Caki2 (cell line): ENCODE measurements at regions not wholly inside any gene's neighbourhood (a gene's known extent, or its start where the extent isn't known, plus 50 kb on each side); places are given as distances from the start of the nearest gene placed in this dataset.
"Not testable (repeated sequence)": the region's sequence is repeated elsewhere in the genome, so short reads cannot be mapped to it uniquely, and the experiment has no call there.

Experiments
- DNase-seq: peaks from one replicate; pipeline ENCODE4 v3.0.0-alpha.2; 2015; ENCODE audit warnings: low read depth
- in situ Hi-C: cut with HindIII; loops from 2 replicates; pipeline ENCODE4 v1.10.0; 2016; ENCODE audit warnings: low sequenced_read_pairs, low pct_unique_long_range_greater_than_20kb, mixed read lengths

DNA sequence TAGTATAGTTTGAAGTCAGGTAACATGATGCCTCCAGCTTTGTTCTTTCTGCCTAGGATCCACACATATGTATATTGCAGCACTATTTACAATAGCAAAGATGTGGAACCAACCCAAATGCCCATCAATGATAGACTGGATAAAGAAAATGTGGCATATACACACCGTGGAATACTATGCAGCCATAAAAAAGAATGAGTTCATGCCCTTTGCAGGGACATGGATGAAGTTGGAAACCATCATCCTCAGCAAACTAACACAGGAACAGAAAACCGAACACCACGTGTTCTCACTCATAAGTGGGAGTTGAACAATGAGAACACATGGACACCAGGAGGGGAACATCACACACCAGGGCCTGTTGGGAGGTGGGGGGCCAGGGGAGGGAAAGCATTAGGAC, 1111.5 kb downstream of the BRD1 start:
- DNase-seq, in situ Hi-C loops: not testable (repeated sequence)

DNA sequence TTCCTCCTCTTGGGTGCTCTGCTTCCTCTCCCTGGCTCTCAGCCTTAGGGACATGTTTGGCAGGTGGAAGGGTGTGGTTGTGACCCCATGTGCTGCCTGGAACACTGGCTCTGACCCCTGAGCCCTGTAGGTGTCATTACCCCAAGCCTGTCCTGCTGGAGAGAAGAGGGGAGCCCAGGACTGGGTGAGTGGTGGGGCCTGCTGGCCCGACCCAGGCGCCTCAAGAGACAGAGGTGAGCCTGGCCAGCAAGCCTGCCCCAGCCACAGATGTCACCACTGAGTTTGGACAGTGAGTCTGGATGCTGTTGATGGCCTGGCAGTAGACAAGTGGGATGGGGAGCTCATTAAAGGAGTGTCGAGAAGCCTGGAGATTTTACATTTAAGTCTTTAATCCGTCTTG, 1112.2 kb downstream of the BRD1 start:
- in situ Hi-C loops: no loop called here
- no peak for DNase-seq

DNA sequence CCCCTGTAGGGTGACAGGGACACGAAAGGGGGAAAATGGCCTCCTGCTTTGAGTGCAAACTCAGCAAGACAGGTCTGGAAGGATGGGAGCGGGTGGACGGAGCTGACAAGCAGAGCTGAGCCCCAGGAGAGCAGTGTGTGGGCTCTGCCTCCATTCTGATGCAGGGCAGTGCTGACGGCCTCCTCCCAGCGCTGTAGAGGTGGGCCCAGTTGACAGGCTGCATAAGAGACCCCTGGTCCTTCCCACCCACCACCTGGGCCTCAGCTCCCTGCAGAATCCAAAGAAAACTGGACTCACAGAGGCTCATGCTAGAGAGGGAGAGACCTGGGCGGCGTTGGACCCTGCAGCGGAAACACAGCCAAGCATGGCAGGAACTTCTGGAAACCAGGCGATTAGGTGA, 1113.4 kb downstream of the BRD1 start:
- DNase-seq: no peak
- in situ Hi-C loops: no loop called here

DNA sequence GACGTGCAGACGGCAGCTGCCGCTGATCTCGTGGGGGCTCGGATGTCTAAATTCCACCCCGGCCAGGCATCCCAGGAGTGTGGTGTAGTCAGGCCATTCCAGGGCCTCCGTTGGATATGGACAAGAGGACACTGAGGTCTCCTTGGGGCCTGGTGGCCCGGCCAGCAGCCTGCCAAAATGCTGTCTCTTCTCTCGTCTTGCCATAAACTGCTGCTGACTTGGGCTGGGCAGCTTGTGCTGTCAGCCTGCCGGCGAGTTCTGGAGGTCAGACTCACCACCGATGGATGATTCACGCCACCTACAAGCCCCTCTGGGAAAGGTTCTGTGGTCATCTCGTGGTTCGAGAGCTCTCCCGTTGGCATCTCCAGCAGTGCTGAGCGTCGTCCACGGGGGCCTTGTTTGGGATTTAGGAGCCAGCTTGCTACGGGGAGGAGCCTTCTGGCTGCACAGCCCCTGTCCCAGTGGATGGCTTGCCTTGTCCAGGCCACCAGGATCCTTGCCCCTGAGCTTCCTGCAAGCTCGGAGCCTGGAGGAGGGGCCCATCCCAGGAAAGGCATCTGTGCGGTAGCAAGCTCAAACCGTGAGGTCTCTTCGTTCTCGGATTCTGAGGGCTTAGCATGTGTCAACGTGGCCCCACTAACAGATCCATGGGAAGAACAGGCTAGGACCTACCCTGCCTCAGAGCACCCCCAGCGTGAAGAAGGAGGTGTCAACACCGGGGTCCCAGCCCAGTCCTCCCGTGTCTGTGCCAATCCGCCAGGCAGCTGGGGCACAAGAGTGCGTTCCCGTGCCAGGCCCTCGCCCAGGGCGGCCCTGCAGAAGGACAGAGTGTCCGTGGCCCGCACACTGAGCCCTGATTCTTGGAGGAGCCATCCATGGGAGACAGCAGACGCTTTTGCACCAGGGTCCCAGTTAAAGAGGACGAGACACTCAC, 1114.1 kb downstream of the BRD1 start:
- no peak for DNase-seq
- in situ Hi-C loops: no loop called here

DNA sequence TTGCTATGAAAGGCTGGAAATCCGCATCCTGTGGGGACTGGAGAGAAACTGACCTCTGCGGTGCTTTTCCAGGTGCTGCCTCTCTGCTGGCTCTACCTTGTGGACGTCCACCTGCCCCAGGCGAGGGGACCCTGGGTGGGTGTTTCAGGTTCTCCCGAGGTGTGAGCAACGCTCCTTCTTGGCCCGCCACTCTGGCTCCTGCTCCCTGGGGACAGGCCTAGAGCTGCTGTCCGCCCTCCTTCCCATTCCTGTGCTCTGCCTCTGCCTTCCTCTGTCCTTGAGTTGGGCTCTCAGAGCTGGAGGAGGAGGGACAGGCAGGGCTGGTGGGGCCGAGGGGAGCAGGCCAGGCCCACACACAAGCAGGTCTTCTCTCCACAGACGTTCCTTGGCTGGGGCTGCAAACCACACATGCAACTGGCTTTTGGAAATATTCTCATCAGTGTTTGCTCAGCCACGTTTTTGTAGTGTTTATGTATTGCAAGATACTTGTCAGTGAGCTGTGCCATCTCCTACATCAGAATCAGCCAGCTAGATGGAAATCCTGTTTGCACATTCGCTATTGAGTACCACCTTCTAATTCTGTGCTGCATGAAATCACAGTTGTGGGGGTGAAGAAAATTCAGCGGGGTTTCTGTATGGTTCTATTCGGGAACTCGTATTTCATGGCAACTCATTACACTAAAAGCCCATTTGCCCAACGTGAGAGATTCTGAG, 1115.0 kb downstream of the BRD1 start:
- no peak for DNase-seq
- in situ Hi-C loops: no loop called here

DNA sequence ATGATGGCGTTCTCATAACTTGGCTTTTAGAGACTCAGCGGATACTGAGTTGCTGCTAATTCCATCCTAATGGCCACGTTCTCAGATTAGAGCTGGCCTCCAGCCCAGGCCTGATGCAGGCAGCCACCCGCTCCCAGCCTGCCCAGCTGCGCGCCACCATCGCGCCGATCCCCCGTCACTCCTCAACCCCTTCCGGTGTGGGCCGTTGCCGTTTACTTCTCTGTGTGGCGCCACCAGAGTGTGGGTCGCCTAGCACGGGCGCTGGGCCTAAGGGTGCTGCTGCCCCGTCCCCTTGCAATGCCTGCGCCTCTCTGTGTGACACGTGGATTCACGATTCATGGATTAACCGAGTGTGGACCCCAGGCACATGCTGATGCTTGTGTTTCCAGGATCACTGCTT, 1116.0 kb downstream of the BRD1 start:
- in situ Hi-C loops: no loop called here
- DNase-seq: no peak

DNA sequence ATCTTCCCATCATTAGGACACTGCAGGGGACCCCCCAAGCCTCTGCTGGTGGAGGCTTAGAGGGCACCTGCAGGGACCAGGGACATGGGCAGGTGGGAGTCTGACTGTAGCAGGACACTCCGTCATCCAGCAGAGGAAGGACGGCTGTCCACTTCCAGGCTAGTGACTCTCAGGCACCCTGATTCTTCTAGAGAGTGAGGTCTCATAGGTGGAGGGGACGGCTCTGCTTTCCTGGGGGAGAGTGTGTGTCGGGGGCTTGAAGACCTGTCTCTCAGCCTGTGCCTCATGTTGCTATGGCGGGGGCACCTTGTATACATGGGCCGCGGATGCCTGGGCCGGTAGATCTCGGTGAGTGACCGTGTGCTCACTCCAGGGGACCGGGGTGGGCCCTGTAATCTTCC, 1116.6 kb downstream of the BRD1 start:
- in situ Hi-C loops: no loop called here
- no peak for DNase-seq

DNA sequence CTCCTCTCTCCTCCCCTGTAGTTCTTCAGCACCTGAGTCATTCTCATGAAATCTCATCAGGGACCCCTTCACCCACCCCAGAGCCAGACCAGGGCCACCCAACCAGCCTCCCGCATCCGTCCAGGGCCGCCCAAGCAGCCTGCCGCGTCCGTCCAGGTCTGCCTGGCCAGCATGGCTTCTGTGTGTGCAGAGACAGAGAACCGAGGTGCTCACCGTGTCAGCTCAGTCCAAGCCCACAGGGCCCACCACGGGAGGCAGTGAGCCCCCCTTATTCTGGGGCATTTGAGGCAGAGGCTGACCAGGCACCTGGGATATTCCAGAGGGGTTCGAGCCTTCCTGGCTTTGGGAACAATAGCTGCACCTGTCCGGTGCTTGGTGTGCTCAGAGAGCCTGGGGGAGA, 1117.3 kb downstream of the BRD1 start:
- no peak for DNase-seq
- in situ Hi-C loops: no loop called here

DNA sequence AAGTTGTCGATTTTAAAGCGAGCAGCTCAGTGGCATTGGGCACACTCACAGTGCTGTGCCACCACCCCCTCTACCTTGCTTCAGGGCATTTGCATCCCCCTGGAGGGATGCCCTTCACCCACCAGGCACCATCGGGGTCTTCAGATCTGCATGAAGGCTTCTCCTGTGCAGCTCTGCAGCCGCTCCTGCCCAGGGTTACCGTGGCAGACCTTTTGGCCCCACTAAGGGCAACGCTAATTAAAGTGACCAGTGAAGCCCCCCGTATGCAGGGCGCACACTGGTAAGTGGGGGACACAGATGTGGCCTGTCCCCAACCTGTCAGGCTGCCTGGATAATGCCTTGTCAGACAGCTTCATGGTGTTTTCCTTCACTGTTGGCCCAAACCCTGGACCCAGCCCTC, 1117.7 kb downstream of the BRD1 start:
- no peak for DNase-seq
- in situ Hi-C loops: no loop called here

DNA sequence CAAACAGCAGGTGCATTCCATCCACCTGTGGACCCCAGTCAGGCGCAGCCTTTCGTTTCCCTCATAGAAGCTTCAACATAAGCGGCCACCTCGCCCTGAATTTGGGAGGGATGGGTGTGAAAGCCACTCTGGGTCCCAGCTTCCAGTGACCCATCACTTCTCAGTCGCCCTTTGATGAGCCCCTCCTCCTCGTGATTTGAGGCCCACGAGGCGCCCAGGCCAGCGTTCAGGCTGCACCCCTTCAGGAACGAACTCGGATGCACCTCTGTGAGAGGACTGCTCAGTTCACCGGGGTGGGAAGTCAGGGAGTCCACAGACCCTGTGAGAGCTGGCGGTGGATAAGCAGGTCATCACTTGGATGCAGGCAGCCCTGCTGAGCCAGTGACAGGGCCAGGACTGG, 1118.2 kb downstream of the BRD1 start:
- no peak for DNase-seq
- in situ Hi-C loops: no loop called here

DNA sequence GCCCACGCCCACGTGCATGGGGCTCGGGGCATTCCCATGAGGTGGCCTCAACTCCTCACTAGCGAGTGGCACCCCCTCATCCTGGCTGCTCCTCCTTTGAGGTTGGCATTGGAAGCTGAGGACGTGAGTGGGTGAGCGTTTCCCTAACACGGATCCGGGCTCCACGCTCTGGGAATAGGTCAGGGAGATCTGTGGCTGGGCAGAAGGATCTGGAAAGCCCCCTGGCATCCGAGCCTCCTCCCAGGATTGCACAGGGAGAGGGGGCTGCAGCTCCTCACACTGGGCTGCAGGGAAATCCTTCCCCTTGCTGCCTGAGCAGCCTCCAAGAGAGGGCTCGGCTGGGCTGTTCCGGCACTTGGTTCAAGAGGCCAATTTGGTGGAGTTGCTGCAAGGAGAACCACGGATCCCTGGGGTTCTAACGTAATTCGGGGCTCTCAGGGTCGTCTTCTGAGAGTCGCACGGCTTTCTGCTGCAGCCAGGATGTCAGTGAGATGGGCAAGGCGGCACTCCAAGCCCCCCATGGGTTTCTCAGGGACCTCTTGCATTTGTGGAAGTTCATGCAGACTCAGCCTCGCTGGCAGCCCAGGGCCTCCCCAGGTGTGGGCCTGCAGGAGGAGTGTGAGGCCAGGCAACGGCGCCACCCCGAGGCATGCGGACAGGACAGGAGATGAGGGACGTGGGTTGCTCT, 1119.0 kb downstream of the BRD1 start:
- DNase-seq: no peak
- in situ Hi-C loops: no loop called here

DNA sequence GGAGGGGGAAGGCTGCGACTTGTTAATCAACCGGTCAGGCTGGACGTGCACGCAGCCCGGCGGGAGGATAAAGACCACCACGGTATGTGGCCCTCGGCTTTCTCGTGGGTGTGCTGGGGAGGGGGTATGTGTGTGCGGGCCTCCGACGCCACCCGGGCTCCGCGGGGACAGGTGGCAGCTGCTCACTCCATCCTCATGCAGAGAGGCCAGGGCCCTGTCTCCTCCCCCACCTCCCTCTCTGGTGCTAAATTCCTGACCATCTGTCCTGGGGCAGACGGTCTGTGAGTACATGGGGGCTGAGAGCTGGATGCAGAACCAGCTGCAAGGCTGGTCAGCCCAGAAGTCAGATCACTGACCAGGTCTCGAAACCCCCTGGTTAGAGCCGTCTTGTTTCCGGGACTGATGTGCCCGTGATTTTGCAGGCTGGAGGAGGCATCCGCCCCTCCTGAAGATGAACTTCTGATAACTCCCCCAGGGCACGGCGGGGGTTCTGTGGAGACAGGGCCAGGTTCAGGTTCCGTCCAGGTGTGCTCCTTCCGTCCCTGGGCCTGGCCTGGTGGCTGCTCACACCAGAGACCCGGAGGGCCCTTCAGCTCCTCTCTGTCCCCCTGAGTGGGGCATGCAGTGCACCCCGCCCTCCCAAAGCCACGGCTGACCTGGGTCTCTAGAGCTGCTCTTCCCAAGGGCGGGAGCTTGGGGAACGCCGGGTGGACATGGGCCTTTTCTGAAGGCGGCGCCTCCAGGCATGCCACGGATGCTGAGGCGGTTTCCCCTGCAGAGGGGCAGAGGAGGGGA, 1119.7 kb downstream of the BRD1 start:
- DNase-seq: no peak
- in situ Hi-C loops: no loop called here

DNA sequence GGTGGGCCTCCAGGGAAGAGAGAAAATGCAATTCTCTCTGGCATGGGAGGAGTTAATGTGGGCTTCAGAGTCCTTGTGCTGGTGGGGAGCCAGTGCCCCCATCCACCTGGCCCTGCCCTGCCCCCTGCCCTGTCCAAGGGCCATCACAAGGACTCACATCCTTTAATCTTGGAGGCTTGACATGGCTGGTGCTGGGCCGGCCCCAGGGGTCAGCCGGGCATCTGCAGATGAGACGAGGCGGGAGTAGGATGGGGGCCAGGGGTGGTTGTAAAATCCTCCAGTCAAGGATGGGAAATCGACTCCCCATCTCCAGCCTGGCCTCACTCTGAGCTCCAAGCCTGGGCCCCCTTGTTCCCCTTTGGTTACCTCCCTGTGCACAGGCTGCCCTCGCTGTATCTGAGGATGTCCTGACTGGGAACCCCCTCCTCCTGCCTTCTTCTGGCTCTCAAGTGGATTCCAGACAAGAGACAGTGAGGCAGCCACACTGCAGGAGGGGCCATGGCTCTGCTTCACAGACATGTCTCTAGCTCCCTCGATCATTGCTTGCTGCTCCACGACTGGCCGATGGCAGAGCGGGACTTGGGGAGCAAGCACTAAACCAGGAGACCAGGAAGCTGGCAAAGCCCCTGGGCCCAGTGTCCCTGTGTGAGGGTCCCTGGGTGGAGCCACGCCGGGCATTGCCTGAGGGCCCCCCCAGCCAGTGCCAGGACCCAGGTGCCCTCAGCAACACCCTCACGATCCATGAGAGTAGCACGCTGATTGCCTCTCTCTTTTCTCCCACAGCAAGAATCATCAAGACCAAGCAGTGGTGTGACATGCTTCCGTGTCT, 1120.5 kb downstream of the BRD1 start:
- in situ Hi-C loops: no loop called here
- no peak for DNase-seq

DNA sequence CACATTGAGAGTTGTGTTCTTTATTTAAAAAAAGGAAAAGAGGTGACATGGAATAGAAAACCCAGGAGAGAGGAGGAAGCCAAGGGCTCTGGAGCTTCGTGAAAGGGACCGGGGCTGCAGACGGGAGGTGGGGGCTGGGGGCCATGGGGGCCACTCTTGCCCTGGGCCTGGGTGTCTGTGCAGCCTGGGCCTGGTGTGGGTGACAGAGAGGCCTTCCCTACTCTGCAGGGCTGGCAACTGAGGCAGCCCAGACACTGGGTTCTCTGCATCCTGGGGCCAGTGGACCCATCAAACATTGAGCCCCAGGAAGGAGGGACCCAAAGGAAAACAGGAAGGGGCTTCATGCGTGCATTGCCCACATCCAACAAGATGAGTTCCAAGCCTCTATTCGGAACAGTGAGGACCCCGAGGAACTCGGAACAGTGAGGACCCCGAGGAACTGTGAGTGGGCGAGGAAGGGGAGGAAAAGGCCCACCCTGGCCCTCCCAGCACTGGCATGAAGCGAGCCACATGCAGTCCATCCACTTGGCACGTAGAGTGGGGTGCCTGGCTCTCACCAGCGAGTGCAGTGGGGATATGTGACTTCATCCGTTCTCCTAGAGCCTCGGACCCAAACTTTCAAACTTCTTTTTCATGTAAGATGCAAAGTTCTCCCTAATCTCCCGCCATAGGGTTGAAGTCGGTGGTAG, 1121.6 kb downstream of the BRD1 start:
- no peak for DNase-seq
- in situ Hi-C loops: no loop called here

DNA sequence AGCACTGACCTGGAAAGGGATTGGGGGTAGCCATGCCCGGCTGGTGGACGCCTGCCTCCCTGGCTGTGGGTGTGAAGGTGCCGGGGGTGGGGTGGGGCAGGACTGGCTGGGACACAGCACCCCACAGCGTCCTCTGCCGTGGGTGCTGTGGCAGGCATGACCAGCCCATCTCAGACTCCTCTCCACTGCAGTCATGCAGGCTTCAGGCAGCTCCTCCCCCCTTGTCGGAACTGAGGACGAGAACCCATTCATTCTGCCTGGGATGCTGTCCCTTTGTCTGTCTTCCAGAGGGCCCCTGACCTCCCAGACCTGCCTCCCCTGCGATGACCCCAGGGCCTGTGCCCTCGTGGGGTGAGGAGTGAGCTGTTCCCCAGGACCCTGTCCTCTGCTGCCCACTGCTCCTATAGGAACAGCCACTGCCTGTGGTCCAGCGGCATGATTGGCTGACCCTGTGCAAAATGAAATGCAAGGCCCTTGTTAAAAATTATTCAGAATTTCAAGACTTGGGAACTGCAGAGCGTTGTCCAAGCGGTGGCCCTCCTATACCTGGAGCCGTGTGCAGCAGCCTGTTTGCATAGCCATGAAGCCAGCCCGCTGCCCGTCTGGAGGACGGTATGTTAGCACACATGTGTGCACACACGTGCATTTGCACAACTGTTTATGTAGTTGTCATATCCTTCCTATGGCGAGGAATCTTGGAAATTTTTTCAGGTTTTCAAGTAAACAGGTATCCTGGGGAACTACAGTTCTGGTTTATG, 1122.3 kb downstream of the BRD1 start:
- DNase-seq: no peak
- in situ Hi-C loops: no loop called here

DNA sequence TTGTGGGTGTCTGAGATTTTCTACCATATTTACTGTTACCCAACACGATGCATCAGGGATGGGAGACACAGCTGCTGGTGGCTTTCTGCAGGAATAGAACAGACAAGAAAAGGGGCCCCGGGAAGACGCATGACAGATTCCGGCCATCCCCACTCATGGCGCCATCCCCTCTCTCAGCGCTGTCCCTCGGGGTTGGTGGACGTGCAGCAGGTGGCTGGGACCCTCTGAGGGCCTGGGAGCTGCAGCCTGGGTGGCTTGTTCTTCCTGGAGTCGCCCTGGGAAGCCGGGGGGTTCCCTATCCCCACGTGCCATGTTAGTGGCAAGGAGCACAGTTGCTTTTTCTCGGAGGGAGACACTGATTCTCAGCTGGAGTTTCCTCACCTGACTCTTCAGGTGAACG, 1123.3 kb downstream of the BRD1 start:
- in situ Hi-C loops: no loop called here
- no peak for DNase-seq
